ENCODE measurements at regions not wholly inside any gene's neighbourhood (a gene's known extent, or its start where the extent isn't known, plus 50 kb on each side); places are given as distances from the start of the nearest gene placed in this dataset.
"Not testable (repeated sequence)": the region's sequence is repeated elsewhere in the genome, so short reads cannot be mapped to it uniquely, and the experiment has no call there.

DNA sequence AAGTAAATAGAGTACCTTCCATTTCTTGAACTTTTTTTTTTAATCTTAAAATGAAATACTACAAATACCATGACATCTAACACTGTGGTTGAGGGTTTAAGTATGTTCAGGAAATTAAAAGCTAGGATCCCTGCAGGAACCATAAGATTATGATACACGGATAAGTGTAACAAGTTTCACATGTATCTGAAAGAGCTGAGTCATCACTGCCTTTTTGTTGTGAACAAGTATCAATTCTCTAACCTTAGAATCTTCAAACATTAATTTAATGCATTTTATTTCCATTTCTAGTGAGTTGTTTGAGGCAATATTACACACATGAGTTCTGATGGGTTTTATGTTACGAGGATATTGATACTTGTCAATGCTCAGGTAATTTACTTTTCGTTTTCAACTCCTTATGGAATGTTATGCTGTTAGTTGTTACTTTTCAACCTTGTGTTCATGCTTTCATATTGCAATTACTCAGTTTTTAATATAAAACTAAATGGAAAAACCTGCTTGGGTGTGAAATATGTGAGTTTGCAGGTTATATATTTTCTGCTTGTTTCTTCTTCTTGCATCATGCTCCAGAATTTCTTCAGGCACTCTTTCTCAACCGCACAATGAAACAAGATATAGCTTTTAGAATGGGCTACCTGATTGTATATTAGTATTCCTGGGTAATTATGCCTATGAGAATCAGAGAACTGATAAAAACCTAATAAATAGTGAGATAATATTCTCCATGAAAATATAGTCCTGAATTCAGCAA is 361.3 kb upstream of the MTNR1B start:
- TF ChIP-seq, protein P1, sequence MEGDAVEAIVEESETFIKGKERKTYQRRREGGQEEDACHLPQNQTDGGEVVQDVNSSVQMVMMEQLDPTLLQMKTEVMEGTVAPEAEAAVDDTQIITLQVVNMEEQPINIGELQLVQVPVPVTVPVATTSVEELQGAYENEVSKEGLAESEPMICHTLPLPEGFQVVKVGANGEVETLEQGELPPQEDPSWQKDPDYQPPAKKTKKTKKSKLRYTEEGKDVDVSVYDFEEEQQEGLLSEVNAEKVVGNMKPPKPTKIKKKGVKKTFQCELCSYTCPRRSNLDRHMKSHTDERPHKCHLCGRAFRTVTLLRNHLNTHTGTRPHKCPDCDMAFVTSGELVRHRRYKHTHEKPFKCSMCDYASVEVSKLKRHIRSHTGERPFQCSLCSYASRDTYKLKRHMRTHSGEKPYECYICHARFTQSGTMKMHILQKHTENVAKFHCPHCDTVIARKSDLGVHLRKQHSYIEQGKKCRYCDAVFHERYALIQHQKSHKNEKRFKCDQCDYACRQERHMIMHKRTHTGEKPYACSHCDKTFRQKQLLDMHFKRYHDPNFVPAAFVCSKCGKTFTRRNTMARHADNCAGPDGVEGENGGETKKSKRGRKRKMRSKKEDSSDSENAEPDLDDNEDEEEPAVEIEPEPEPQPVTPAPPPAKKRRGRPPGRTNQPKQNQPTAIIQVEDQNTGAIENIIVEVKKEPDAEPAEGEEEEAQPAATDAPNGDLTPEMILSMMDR (IDR thresholded peaks at IDR 0.05; ENCODE audit: extremely low read depth, insufficient read depth, missing control alignments), result no peak
- in situ Hi-C loops (cut with MboI; ENCODE audit: low pct_unique_long_range_greater_than_20kb, low sequenced_read_pairs, unreplicated experiment), result no loop called here
- DNase-seq (ENCODE audit: low spot score), result no peak

DNA sequence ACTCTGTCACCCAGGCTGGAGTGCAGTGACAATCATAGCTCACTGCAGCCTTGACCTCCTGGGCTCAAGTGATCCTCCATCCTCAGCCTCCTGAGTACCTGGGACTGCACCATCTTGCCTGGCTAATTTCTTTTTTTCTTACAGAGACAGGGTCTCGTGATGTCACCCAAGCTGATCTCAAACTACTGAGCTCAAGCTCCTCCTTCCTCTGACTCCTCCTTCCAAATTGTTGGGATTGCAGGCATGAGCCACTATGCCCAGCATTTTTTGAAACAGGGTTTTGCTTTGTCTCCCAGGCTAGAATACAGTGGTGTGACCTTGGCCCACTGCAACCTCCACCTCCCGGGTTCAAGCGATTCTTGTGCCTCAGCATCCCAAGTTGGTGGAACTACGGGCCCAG is 358.3 kb upstream of the MTNR1B start:
- no peak for DNase-seq (ENCODE audit: low spot score)

DNA sequence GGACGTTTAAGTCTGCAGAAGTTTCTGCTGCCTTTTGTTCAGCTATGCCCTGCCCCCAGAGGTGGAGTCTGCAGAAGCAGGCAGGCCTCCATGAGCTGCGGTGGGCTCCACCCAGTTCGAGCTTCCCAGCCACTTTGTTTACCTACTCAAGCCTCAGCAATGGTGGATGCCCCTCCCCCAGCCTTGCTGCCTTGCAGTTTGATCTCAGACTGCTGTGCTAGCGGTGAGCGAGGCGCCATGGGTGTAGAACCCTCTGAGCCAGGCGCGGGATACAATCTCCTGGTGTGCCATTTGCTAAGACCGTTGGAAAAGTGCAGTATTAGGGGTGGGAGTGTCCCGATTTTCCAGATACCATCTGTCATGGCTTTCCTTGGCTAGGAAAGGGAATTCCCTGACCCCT is 351.4 kb upstream of the MTNR1B start:
- in situ Hi-C loops (cut with MboI; ENCODE audit: low pct_unique_long_range_greater_than_20kb, low sequenced_read_pairs, unreplicated experiment), result not testable (repeated sequence)

More for the DNA sequence above, 358.3 kb upstream of the MTNR1B start:
- TF ChIP-seq, protein P1 (IDR thresholded peaks at IDR 0.05; ENCODE audit: extremely low read depth, insufficient read depth, missing control alignments), result no peak
- in situ Hi-C loops (cut with MboI; ENCODE audit: low pct_unique_long_range_greater_than_20kb, low sequenced_read_pairs, unreplicated experiment), result no loop called here

DNA sequence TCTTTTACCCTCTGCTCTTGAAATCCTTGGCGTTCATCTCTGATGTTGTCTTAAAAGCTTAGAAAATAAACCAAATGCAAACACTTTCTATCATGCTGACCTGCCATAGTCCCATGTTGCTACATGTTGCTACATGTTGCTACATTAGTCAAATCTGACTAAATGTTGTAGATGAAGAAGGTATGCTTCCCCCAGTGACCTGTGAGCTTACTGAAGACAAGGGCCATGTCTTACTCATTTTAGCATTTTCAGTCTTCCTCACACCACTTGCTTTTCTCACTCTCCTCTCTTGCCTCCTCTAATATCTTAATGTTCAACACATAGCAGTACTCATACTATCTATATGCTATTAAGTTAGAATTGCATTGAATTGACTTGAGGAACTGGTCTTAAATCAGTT is 346.4 kb upstream of the MTNR1B start:
- no peak for DNase-seq (ENCODE audit: low spot score)
- in situ Hi-C loops (cut with MboI; ENCODE audit: low pct_unique_long_range_greater_than_20kb, low sequenced_read_pairs, unreplicated experiment), result no loop called here
- TF ChIP-seq, protein P1 (IDR thresholded peaks at IDR 0.05; ENCODE audit: extremely low read depth, insufficient read depth, missing control alignments), result no peak

More for the DNA sequence above, 351.4 kb upstream of the MTNR1B start:
- DNase-seq (ENCODE audit: low spot score), result not testable (repeated sequence)

DNA sequence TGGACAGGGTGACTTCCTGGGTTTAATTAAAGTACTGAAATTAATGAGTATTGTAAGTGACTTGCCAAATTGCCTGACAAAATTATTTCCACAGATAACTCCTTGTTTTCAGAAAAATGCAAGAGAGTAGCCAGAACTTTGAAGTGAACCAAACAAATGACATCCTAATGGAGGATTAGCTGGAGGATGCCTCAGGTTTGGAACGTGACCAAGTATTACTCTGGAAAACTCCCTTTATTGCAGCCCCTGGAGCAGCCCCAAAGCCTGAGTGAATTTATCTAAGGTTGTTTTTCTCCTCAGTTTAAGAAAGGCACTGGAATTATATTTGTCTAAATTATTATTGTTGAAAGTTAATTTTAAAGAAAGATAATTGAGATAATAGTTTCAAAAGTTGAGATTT is 343.6 kb upstream of the MTNR1B start:
- DNase-seq (ENCODE audit: low spot score), result no peak
- TF ChIP-seq, protein P1 (IDR thresholded peaks at IDR 0.05; ENCODE audit: extremely low read depth, insufficient read depth, missing control alignments), result no peak
- in situ Hi-C loops (cut with MboI; ENCODE audit: low pct_unique_long_range_greater_than_20kb, low sequenced_read_pairs, unreplicated experiment), result no loop called here

DNA sequence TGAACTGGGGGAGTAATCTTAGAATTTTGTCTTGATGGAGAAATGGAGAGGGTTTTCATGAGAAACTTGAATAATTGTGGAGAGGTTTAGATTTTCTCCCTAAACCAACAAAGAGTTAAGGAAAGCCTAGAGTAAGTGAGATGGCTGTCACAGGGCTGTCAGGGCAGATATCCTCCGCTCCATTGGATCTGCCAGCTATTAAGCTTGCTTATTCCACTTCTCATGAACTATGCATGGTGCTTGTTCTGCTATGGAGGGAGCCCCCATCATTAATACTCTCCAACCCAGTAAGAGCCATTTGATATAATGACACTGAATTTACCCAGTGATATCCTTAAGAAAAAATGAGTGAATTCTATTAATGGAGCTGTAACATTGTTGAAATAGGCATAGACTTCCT is 342.8 kb upstream of the MTNR1B start:
- in situ Hi-C loops (cut with MboI; ENCODE audit: low pct_unique_long_range_greater_than_20kb, low sequenced_read_pairs, unreplicated experiment), result no loop called here
- DNase-seq (ENCODE audit: low spot score), result no peak
- TF ChIP-seq, protein P1 (IDR thresholded peaks at IDR 0.05; ENCODE audit: extremely low read depth, insufficient read depth, missing control alignments), result no peak

DNA sequence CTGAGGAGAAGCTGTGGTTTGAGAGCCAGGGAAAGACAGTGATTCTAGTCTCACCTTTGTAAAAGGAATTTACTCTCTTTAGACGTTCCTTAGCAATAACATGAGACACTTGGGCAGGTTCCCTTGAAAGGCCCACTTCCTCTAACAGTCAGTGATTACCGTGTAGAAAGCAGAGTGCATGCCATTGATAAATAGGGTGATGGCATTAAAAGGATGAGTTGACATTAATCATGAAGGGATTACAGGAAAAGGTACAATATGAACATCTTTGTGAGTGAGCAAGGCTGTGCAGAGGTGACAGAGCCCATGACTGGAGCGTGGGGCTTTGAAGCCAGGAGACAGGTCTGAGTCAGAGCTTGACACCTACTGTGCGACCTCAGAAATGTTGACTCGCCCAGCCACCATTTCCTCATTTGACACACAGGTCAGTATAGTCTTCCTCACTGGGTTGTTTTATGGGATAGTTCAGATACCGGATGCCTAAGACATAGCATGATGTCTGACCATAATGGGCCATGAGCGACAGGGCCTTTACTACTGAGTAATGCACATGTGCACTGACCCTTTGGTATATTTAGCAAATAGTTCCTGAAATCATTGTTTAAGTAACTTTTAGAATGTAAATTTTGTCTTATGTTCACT is 341.7 kb upstream of the MTNR1B start:
- TF ChIP-seq, protein P1 (IDR thresholded peaks at IDR 0.05; ENCODE audit: extremely low read depth, insufficient read depth, missing control alignments), result no peak
- in situ Hi-C loops (cut with MboI; ENCODE audit: low pct_unique_long_range_greater_than_20kb, low sequenced_read_pairs, unreplicated experiment), result no loop called here
- no peak for DNase-seq (ENCODE audit: low spot score)
